Neural progenitor cell (in vitro differentiated cells): ENCODE measurements at regions not wholly inside any gene's neighbourhood (a gene's known extent, or its start where the extent isn't known, plus 50 kb on each side); places are given as distances from the start of the nearest gene placed in this dataset.

Source experiments
- DNase-seq: peaks from one replicate; pipeline ENCODE4 v3.0.0-alpha.2; 2016; ENCODE audit warnings: low spot score
- H2AFZ ChIP-seq: fragments of 200-600 bp; sonication (generic); replicated peaks from 2 replicates; pipeline ENCODE4 v1.6.1; 2016; ENCODE audit warnings: antibody characterized with exemption
- H3F3A ChIP-seq: fragments of 200-600 bp; sonication (generic); 2 replicates; pipeline ENCODE4 v1.6.1; 2016; ENCODE audit warnings: antibody characterized with exemption, low read depth
- H3K27ac ChIP-seq: fragments of 200-600 bp; sonication (generic); 2 replicates; pipeline ENCODE4 v1.5.1; 2016; ENCODE audit warnings: mild to moderate bottlenecking
- H3K27me3 ChIP-seq: fragments of 200-600 bp; sonication (generic); 2 replicates; pipeline ENCODE4 v1.6.1; 2016; ENCODE audit warnings: mild to moderate bottlenecking, moderate library complexity
- H3K36me3 ChIP-seq: fragments of 200-600 bp; sonication (generic); 2 replicates; pipeline ENCODE4 v1.5.1; 2016
- H3K4me1 ChIP-seq: fragments of 200-600 bp; sonication (generic); 2 replicates; pipeline ENCODE4 v1.6.1; 2016; ENCODE audit warnings: mixed run types
- H3K4me2 ChIP-seq: fragments of 200-600 bp; sonication (generic); 2 replicates; pipeline ENCODE4 v1.6.1; 2016
- H3K4me3 ChIP-seq: fragments of 200-600 bp; sonication (generic); 2 replicates; pipeline ENCODE4 v1.5.1; 2016
- H3K79me2 ChIP-seq: fragments of 200-600 bp; sonication (generic); 2 replicates; pipeline ENCODE4 v1.6.1; 2016; ENCODE audit warnings: low read depth
- H3K9ac ChIP-seq: fragments of 200-600 bp; sonication (generic); 2 replicates; pipeline ENCODE4 v1.6.1; 2016
- H3K9me3 ChIP-seq: fragments of 200-600 bp; sonication (generic); 2 replicates; pipeline ENCODE4 v1.5.1; 2016; ENCODE audit warnings: low read depth
- H4K20me1 ChIP-seq: fragments of 200-600 bp; sonication (generic); 2 replicates; pipeline ENCODE4 v1.6.1; 2016; ENCODE audit warnings: low read depth
- H3K27ac Mint-ChIP-seq: 3 replicates; pipeline ENCODE4 v1.8.0; 2021; ENCODE audit warnings: mixed read lengths
- H3K27me3 Mint-ChIP-seq: 2 replicates; pipeline ENCODE4 v1.8.0; 2022; ENCODE audit warnings: low read depth, mild to moderate bottlenecking, inconsistent platforms, moderate library complexity, mixed read lengths; ENCODE audit not compliant: insufficient read depth
- H3K36me3 Mint-ChIP-seq: 3 replicates; pipeline ENCODE4 v1.8.0; 2021; ENCODE audit warnings: mixed read lengths
- H3K4me1 Mint-ChIP-seq: 3 replicates; pipeline ENCODE4 v1.8.0; 2021; ENCODE audit warnings: mixed read lengths
- H3K4me3 Mint-ChIP-seq: 3 replicates; pipeline ENCODE4 v1.8.0; 2021; ENCODE audit warnings: mild to moderate bottlenecking, moderate library complexity, mixed read lengths
- H3K9me3 Mint-ChIP-seq: 3 replicates; pipeline ENCODE4 v1.8.0; 2020; ENCODE audit warnings: mixed read lengths
- CTCF ChIP-seq: fragments of 200-600 bp; sonication (generic); IDR thresholded peaks from 2 replicates; pipeline ENCODE4 v1.5.1; 2017; ENCODE audit warnings: antibody characterized with exemption, mild to moderate bottlenecking
- EZH2 ChIP-seq: fragments of 200-600 bp; sonication (generic); IDR thresholded peaks from 2 replicates; pipeline ENCODE4 v1.6.1; 2017; ENCODE audit warnings: antibody characterized with exemption, mild to moderate bottlenecking, moderate library complexity
- EZH2phosphoT487 ChIP-seq: fragments of 200-600 bp; sonication (generic); IDR thresholded peaks from 2 replicates; pipeline ENCODE4 v1.6.1; 2017; ENCODE audit warnings: antibody characterized with exemption

- Histone ChIP-seq H3K4me3 (no peak overlapping the region), H3F3A (peaks cover 3% of the 10 kb centered on the region), H3K79me2 (no peaks in the 10 kb centered on the region), H3K4me2 (no peak overlapping the region), H2AFZ (no peak overlapping the region), H3K27ac (no peak overlapping the region), H3K27me3 (no peaks in the 10 kb centered on the region), H4K20me1 (no peaks in the 10 kb centered on the region), H3K36me3 (no peaks in the 10 kb centered on the region), H3K9ac (no peak overlapping the region), H3K9me3 (no peaks in the 10 kb centered on the region), H3K4me1 (peaks cover 30% of the 10 kb centered on the region)
- Mint-ChIP-seq H3K9me3 (no peaks in the 10 kb centered on the region), H3K36me3 (no peaks in the 10 kb centered on the region), H3K4me1 (peaks cover 49% of the 10 kb centered on the region), H3K27ac (no peak overlapping the region), H3K27me3 (peaks cover 9% of the 10 kb centered on the region), H3K4me3 (no peak overlapping the region)
- TF ChIP-seq CTCF = no peak
- TF ChIP-seq EZH2 = no peak
- TF ChIP-seq EZH2phosphoT487 = no peak
- no peak for DNase-seq
Measured at GRCh38 chr17:77320044-77320440, 179.3 kb downstream of the SEC14L1 start.

DNA sequence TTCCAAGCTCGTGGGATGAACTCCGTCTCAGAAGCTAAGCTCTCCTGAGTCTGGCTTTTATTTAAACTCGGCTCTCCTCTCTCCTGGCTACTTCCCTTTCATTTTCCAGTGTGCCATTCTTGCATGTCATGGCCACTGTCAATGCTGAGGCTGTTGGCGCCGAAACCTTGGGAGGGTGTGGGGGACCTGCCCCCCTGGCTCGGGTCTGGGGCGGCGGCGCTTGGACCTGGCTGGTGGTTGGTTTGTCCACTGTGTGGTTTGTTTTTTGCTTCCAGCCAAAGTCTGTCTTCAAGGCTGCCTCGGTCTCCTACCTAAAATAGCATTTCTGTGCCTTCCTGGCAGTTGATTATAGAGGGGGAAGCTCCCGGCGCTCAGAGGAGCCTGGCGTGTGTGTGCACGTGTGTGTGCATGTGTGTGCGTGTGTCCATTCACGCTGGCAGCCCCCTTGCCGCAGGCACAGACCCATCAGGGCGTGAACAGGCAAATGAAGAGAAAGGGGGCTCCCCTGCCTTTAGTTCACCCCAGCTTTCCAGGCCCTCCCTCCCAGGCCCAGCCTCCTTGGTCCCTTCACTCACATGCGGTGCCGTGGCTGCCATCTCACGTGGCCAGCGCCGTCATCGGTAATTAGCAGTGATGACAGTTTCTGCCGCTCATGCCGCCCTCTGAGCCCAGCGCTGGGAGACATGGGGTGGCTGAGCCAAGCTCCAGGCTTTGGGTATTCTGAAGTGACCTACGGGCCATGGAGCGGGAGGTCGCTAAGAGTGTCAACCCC, 179.9 kb downstream of the SEC14L1 start:
- Histone ChIP-seq H3K27me3 (no peaks in the 10 kb centered on the region), H3F3A (peaks cover 3% of the 10 kb centered on the region), H3K4me2 (no peak overlapping the region), H3K9ac (no peak overlapping the region), H3K27ac (no peak overlapping the region), H3K4me1 (peaks cover 28% of the 10 kb centered on the region), H3K79me2 (no peaks in the 10 kb centered on the region), H2AFZ (no peak overlapping the region), H4K20me1 (no peaks in the 10 kb centered on the region), H3K4me3 (no peak overlapping the region), H3K36me3 (no peaks in the 10 kb centered on the region), H3K9me3 (no peaks in the 10 kb centered on the region)
- no peaks in the 10 kb centered on the region for H3K36me3 Mint-ChIP-seq
- no peaks in the 10 kb centered on the region for H3K9me3 Mint-ChIP-seq
- no peak overlapping the region for H3K4me3 Mint-ChIP-seq
- no peak overlapping the region for H3K27ac Mint-ChIP-seq
- H3K27me3 Mint-ChIP-seq = peaks cover 9% of the 10 kb centered on the region
- peaks cover 52% of the 10 kb centered on the region for H3K4me1 Mint-ChIP-seq
- DNase-seq = no peak
- TF ChIP-seq EZH2phosphoT487 = no peak
- no peak for TF ChIP-seq CTCF
- no peak for TF ChIP-seq EZH2

GRCh38 chr17:77321649-77322513, 181.1 kb downstream of the SEC14L1 start:
- no peak overlapping the region for H3K4me3 Mint-ChIP-seq
- no peaks in the 10 kb centered on the region for H3K9me3 ChIP-seq
- peaks cover 13% of the 10 kb centered on the region for H3K27me3 Mint-ChIP-seq
- H3K27ac Mint-ChIP-seq = peak overlapping the region; percentile 68
- no peak for TF ChIP-seq CTCF
- no peak for TF ChIP-seq EZH2
- no peak for TF ChIP-seq EZH2phosphoT487
- H3K4me3 ChIP-seq = no peak overlapping the region
- peaks cover 20% of the 10 kb centered on the region for H3K4me1 ChIP-seq
- no peaks in the 10 kb centered on the region for H3K27me3 ChIP-seq
- no peaks in the 10 kb centered on the region for H3K79me2 ChIP-seq
- no peak overlapping the region for H3K4me2 ChIP-seq
- H3K4me1 Mint-ChIP-seq = peaks cover 53% of the 10 kb centered on the region
- no peaks in the 10 kb centered on the region for H3K36me3 ChIP-seq
- H3K27ac ChIP-seq = no peak overlapping the region
- no peaks in the 10 kb centered on the region for H4K20me1 ChIP-seq
- no peaks in the 10 kb centered on the region for H3F3A ChIP-seq
- no peak overlapping the region for H2AFZ ChIP-seq
- H3K36me3 Mint-ChIP-seq = no peaks in the 10 kb centered on the region
- H3K9ac ChIP-seq = no peak overlapping the region
- no peaks in the 10 kb centered on the region for H3K9me3 Mint-ChIP-seq
- no peak for DNase-seq
